ENCODE measurements at regions not wholly inside any gene's neighbourhood (a gene's known extent, or its start where the extent isn't known, plus 50 kb on each side); places are given as distances from the start of the nearest gene placed in this dataset.

GRCh38 chr16:79359082-79359481 lies 241.5 kb downstream of the MAF start:
- Histone ChIP-seq H2AFZ (no peak overlapping the region), H3K9me2 (ENCODE audit: insufficient read depth) (peaks cover 10% of the 10 kb centered on the region), H3K36me3 (ENCODE audit: insufficient read depth) (no peaks in the 10 kb centered on the region), H3K27ac (ENCODE audit: low read depth) (no peak overlapping the region), H4K20me1 (replicated peaks; ENCODE audit: insufficient read depth) (no peaks in the 10 kb centered on the region), H3K79me2 (replicated peaks; ENCODE audit: insufficient read depth) (no peaks in the 10 kb centered on the region), H3K27me3 (ENCODE audit: insufficient read depth) (no peaks in the 10 kb centered on the region), H3K4me1 (ENCODE audit: insufficient read depth) (no peaks in the 10 kb centered on the region), H3F3A (replicated peaks; ENCODE audit: low read depth) (no peaks in the 10 kb centered on the region), H3K4me3 (no peak overlapping the region), H3K4me2 (no peak overlapping the region)
- Mint-ChIP-seq H3K9me3 (no peaks in the 10 kb centered on the region; the same call in 2 of the 3 replicates), H3K4me1 (peaks cover 5% of the 10 kb centered on the region; the same call in 2 of the 3 replicates), H3K27me3 (ENCODE audit: insufficient read depth, low read depth, poor library complexity) (peaks cover 3% of the 10 kb centered on the region), H3K36me3 (ENCODE audit: low read depth) (no peaks in the 10 kb centered on the region), H3K4me3 (no peak overlapping the region), H3K27ac (no peak overlapping the region)
- DNase-seq (ENCODE audit: low spot score), result no peak
- TF ChIP-seq EZH2 (IDR thresholded peaks at IDR 0.05; ENCODE audit: low read depth, unreplicated experiment) (no peak), JUNB (IDR thresholded peaks at IDR 0.05; ENCODE audit: unreplicated experiment) (no peak), ZNF331 (CRISPR knock-in tag; IDR thresholded peaks at IDR 0.05; ENCODE audit: low read depth) (no peak)
- no peak for ATAC-seq

DNA sequence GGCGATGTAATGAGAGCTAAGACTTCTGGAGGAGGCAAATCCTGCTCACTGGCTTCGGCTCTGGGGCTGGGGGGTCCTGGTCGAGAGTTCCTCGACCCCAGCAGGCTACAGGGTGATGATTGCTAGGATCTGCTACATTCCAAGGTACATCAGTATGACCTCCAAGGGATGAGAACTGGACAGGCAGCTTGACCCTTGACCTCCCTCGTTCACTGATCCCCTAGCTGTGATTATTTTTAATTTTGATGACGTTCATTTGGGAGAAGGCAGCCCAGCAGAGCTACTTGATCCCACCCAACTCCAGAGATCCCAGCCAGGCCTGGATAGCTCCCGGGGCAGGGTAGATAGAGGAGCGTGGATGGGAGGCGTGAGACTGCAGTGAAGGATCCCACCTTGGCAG lies 242.3 kb downstream of the MAF start:
- Mint-ChIP-seq H3K4me3 (no peak overlapping the region), H3K27me3 (ENCODE audit: insufficient read depth, low read depth, poor library complexity) (peaks cover 3% of the 10 kb centered on the region), H3K27ac (no peak overlapping the region), H3K36me3 (ENCODE audit: low read depth) (no peaks in the 10 kb centered on the region), H3K4me1 (peaks cover 5% of the 10 kb centered on the region; the same call in 2 of the 3 replicates), H3K9me3 (no peaks in the 10 kb centered on the region)
- no peaks in the 10 kb centered on the region for H3F3A ChIP-seq (replicated peaks; ENCODE audit: low read depth)
- no peak overlapping the region for H3K4me2 ChIP-seq
- H3K27ac ChIP-seq (ENCODE audit: low read depth), result no peak overlapping the region
- no peaks in the 10 kb centered on the region for H3K36me3 ChIP-seq (ENCODE audit: insufficient read depth)
- H3K79me2 ChIP-seq (replicated peaks; ENCODE audit: insufficient read depth), result no peaks in the 10 kb centered on the region
- peaks cover 4% of the 10 kb centered on the region for H3K9me2 ChIP-seq (ENCODE audit: insufficient read depth)
- ATAC-seq (no peak), DNase-seq (ENCODE audit: low spot score) (no peak)
- no peaks in the 10 kb centered on the region for H3K27me3 ChIP-seq (ENCODE audit: insufficient read depth)
- no peaks in the 10 kb centered on the region for H3K4me1 ChIP-seq (ENCODE audit: insufficient read depth)
- H4K20me1 ChIP-seq (replicated peaks; ENCODE audit: insufficient read depth), result no peaks in the 10 kb centered on the region
- no peak overlapping the region for H2AFZ ChIP-seq
- no peak for TF ChIP-seq STAT1 (IDR thresholded peaks at IDR 0.05; ENCODE audit: unreplicated experiment)
- TF ChIP-seq JUNB (IDR thresholded peaks at IDR 0.05; ENCODE audit: unreplicated experiment), result no peak
- TF ChIP-seq, protein P1, sequence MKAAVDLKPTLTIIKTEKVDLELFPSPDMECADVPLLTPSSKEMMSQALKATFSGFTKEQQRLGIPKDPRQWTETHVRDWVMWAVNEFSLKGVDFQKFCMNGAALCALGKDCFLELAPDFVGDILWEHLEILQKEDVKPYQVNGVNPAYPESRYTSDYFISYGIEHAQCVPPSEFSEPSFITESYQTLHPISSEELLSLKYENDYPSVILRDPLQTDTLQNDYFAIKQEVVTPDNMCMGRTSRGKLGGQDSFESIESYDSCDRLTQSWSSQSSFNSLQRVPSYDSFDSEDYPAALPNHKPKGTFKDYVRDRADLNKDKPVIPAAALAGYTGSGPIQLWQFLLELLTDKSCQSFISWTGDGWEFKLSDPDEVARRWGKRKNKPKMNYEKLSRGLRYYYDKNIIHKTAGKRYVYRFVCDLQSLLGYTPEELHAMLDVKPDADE (IDR thresholded peaks at IDR 0.05), result no peak
- no peak for TF ChIP-seq EZH2 (IDR thresholded peaks at IDR 0.05; ENCODE audit: low read depth, unreplicated experiment)
- TF ChIP-seq, protein P2, sequence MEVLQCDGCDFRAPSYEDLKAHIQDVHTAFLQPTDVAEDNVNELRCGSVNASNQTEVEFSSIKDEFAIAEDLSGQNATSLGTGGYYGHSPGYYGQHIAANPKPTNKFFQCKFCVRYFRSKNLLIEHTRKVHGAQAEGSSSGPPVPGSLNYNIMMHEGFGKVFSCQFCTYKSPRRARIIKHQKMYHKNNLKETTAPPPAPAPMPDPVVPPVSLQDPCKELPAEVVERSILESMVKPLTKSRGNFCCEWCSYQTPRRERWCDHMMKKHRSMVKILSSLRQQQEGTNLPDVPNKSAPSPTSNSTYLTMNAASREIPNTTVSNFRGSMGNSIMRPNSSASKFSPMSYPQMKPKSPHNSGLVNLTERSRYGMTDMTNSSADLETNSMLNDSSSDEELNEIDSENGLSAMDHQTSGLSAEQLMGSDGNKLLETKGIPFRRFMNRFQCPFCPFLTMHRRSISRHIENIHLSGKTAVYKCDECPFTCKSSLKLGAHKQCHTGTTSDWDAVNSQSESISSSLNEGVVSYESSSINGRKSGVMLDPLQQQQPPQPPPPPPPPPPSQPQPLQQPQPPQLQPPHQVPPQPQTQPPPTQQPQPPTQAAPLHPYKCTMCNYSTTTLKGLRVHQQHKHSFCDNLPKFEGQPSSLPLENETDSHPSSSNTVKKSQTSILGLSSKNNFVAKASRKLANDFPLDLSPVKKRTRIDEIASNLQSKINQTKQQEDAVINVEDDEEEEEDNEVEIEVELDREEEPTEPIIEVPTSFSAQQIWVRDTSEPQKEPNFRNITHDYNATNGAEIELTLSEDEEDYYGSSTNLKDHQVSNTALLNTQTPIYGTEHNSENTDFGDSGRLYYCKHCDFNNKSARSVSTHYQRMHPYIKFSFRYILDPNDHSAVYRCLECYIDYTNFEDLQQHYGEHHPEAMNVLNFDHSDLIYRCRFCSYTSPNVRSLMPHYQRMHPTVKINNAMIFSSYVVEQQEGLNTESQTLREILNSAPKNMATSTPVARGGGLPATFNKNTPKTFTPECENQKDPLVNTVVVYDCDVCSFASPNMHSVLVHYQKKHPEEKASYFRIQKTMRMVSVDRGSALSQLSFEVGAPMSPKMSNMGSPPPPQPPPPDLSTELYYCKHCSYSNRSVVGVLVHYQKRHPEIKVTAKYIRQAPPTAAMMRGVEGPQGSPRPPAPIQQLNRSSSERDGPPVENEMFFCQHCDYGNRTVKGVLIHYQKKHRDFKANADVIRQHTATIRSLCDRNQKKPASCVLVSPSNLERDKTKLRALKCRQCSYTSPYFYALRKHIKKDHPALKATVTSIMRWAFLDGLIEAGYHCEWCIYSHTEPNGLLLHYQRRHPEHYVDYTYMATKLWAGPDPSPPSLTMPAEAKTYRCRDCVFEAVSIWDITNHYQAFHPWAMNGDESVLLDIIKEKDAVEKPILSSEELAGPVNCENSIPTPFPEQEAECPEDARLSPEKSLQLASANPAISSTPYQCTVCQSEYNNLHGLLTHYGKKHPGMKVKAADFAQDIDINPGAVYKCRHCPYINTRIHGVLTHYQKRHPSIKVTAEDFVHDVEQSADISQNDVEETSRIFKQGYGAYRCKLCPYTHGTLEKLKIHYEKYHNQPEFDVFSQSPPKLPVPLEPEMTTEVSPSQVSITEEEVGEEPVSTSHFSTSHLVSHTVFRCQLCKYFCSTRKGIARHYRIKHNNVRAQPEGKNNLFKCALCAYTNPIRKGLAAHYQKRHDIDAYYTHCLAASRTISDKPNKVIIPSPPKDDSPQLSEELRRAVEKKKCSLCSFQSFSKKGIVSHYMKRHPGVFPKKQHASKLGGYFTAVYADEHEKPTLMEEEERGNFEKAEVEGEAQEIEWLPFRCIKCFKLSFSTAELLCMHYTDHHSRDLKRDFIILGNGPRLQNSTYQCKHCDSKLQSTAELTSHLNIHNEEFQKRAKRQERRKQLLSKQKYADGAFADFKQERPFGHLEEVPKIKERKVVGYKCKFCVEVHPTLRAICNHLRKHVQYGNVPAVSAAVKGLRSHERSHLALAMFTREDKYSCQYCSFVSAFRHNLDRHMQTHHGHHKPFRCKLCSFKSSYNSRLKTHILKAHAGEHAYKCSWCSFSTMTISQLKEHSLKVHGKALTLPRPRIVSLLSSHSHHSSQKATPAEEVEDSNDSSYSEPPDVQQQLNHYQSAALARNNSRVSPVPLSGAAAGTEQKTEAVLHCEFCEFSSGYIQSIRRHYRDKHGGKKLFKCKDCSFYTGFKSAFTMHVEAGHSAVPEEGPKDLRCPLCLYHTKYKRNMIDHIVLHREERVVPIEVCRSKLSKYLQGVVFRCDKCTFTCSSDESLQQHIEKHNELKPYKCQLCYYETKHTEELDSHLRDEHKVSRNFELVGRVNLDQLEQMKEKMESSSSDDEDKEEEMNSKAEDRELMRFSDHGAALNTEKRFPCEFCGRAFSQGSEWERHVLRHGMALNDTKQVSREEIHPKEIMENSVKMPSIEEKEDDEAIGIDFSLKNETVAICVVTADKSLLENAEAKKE (CRISPR knock-in tag; IDR thresholded peaks at IDR 0.05), result no peak
- TF ChIP-seq CREB1 (CRISPR knock-in tag; IDR thresholded peaks at IDR 0.05; ENCODE audit: low read depth), result no peak
- no peak for TF ChIP-seq ZNF331 (CRISPR knock-in tag; IDR thresholded peaks at IDR 0.05; ENCODE audit: low read depth)
- no peak for TF ChIP-seq CTCF (conservative IDR thresholded peaks at IDR 0.05; ENCODE audit: low read depth in 2 of 2)
- no peak overlapping the region for H3K4me3 ChIP-seq
